ENCODE measurements at regions not wholly inside any gene's neighbourhood (a gene's known extent, or its start where the extent isn't known, plus 50 kb on each side); places are given as distances from the start of the nearest gene placed in this dataset.

GRCh38 chr10:130470286-130470685 is 334.1 kb downstream of the GLRX3 start:
- no peak for DNase-seq

GRCh38 chr10:130470973-130471372 is 334.8 kb downstream of the GLRX3 start:
- no peak for DNase-seq

- DNase-seq: no peak
Observed at GRCh38 chr10:130471486-130471885, 335.3 kb downstream of the GLRX3 start.

GRCh38 chr10:130472236-130472635 is 336.0 kb downstream of the GLRX3 start:
- DNase-seq: no peak

GRCh38 chr10:130474591-130474990 is 338.4 kb downstream of the GLRX3 start:
- no peak for DNase-seq

GRCh38 chr10:130477360-130477759 is 341.2 kb downstream of the GLRX3 start:
- DNase-seq: no peak

- DNase-seq: no peak
Observed at GRCh38 chr10:130479146-130479545, 343.0 kb downstream of the GLRX3 start.

GRCh38 chr10:130479926-130480325 is 343.7 kb downstream of the GLRX3 start:
- no peak for DNase-seq

- no peak for DNase-seq
Observed at GRCh38 chr10:130480491-130480890, 344.3 kb downstream of the GLRX3 start.

- no peak for DNase-seq
Observed at GRCh38 chr10:130481076-130481930, 345.1 kb downstream of the GLRX3 start.

- DNase-seq: no peak
Observed at GRCh38 chr10:130481936-130482335, 345.7 kb downstream of the GLRX3 start.

- no peak for DNase-seq
Observed at GRCh38 chr10:130483691-130484467, 347.7 kb downstream of the GLRX3 start.

- no peak for DNase-seq
Observed at GRCh38 chr10:130484468-130485180, 348.4 kb downstream of the GLRX3 start.

GRCh38 chr10:130485236-130485957 is 349.2 kb downstream of the GLRX3 start:
- no peak for DNase-seq

- DNase-seq: no peak
Observed at GRCh38 chr10:130485958-130486895, 350.0 kb downstream of the GLRX3 start.

- no peak for DNase-seq
Observed at GRCh38 chr10:130486906-130487305, 350.7 kb downstream of the GLRX3 start.

- no peak for DNase-seq
Observed at GRCh38 chr10:130487566-130487965, 351.4 kb downstream of the GLRX3 start.

GRCh38 chr10:130489891-130490290 is 353.7 kb downstream of the GLRX3 start:
- no peak for DNase-seq

GRCh38 chr10:130491011-130491692 is 355.0 kb downstream of the GLRX3 start:
- no peak for DNase-seq

GRCh38 chr10:130491693-130492050 is 355.5 kb downstream of the GLRX3 start:
- no peak for DNase-seq

Measured in DMS 273 treated with DMSO at 0.1 percent for 48 hours (cell line).